ENCODE measurements at regions not wholly inside any gene's neighbourhood (a gene's known extent, or its start where the extent isn't known, plus 50 kb on each side); places are given as distances from the start of the nearest gene placed in this dataset.
A peak's percentile ranks its signal among the peaks of the same experiment; 100 is the strongest.

DNA sequence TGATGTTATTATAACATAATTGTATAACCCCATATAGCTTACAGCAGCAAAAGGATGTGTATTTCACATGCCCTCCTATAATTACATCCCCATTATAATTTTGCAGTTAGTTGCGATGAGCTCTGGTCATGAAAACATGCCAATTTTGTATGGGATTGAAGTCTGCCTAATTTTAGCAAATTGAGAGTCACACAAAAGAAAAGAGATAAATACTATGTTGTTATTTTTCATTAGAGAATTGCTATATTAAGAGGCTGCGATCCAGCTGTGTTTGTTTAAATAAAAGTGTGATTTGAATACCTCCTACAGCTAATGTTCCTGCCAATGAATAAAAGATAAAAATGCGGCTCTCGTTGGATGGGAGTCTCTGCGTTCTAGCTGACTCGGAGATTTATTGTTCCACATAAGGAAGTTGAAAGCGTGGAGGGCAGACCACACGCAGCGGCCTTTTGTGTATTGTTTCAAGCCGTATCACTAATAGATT, 461.0 kb upstream of the NFIA start:
- Histone ChIP-seq H3K27ac (replicated peaks; ENCODE audit: low read length) (no peak overlapping the region), H2BK5ac (ENCODE audit: low read length) (no peak overlapping the region), H3K36me3 (replicated peaks in 1 of 2; ENCODE audit: control insufficient read depth in 2 of 2, insufficient read depth in 2 of 2, low read length in 2 of 2) (no peaks in the 10 kb centered on the region), H2BK15ac (ENCODE audit: low read length) (no peak overlapping the region), H3K9me3 (replicated peaks in 1 of 2; ENCODE audit: control insufficient read depth in 2 of 2, insufficient read depth in 1 of 2, low read depth in 1 of 2, low read length in 2 of 2) (no peaks in the 10 kb centered on the region), H4K91ac (ENCODE audit: low read depth, low read length, poor library complexity) (no peak overlapping the region), H2AFZ (ENCODE audit: low read length) (peak overlapping the region; percentile 17), H4K8ac (ENCODE audit: low read depth, low read length) (no peak overlapping the region), H3K4me1 (ENCODE audit: control insufficient read depth in 2 of 2, insufficient read depth in 1 of 2, low read depth in 1 of 2, low read length in 2 of 2) (peaks cover 4 to 14% of the 10 kb centered on the region in 2 donors), H3K4me2 (ENCODE audit: insufficient read depth, low read length, poor library complexity, severe bottlenecking) (no peak overlapping the region), H3K4ac (ENCODE audit: low read length) (no peak overlapping the region), H3K9ac (ENCODE audit: low read depth, low read length, poor library complexity) (no peak overlapping the region), H3K18ac (ENCODE audit: low read length) (no peak overlapping the region), H3K79me1 (ENCODE audit: low read depth, low read length) (no peaks in the 10 kb centered on the region), H2BK12ac (ENCODE audit: low read length) (no peak overlapping the region), H3K23ac (ENCODE audit: low read depth, low read length, poor library complexity) (no peak overlapping the region), H2BK120ac (ENCODE audit: low read depth, low read length) (no peak overlapping the region), H3K4me3 (ENCODE audit: low read length in 2 of 2) (no peak overlapping the region), H3K14ac (ENCODE audit: low read length) (no peak overlapping the region), H3K27me3 (ENCODE audit: control insufficient read depth in 3 of 3, insufficient read depth in 3 of 3, low read depth in 1 of 3, low read length in 3 of 3) (no peaks in the 10 kb centered on the region), H2AK5ac (ENCODE audit: low read depth, low read length) (no peak overlapping the region)
- WGBS, 2 donors (ENCODE audit: extremely low coverage in 2 of 2, insufficient read length in 2 of 2, insufficient replicate concordance in 1 of 2) = no CpG with 5 or more reads among the region's 10 CpGs
- DNase-seq (ENCODE audit: low spot score) = peak; percentile 12

DNA sequence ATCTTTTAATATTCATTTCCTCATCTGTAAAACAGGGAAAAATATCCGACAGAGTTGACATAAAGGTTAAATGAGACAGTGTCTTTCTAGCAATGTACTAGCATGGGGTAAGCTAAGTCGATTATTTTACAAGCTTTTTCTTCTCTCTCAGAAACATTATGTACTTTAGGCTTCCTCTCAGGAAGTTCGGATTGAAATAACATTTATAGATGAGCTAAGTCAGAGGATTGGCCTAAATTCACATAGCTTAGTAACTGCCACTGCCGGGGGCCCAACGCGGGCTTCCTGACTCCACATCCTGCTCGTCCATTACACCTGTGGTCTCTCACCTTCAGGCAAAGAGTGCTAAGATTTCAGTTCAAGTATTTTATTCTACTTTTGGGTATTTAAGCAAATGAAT, 462.3 kb upstream of the NFIA start:
- no peaks in the 10 kb centered on the region for H3K9me3 ChIP-seq (replicated peaks in 1 of 2; ENCODE audit: control insufficient read depth in 2 of 2, insufficient read depth in 1 of 2, low read depth in 1 of 2, low read length in 2 of 2)
- H3K27me3 ChIP-seq (ENCODE audit: control insufficient read depth in 3 of 3, insufficient read depth in 3 of 3, low read depth in 1 of 3, low read length in 3 of 3) = no peaks in the 10 kb centered on the region
- H3K9ac ChIP-seq (ENCODE audit: low read depth, low read length, poor library complexity) = no peak overlapping the region
- no peak overlapping the region for H2BK5ac ChIP-seq (ENCODE audit: low read length)
- no peak overlapping the region for H4K91ac ChIP-seq (ENCODE audit: low read depth, low read length, poor library complexity)
- no peak overlapping the region for H2BK120ac ChIP-seq (ENCODE audit: low read depth, low read length)
- no peak for DNase-seq (ENCODE audit: low spot score)
- H3K79me1 ChIP-seq (ENCODE audit: low read depth, low read length) = no peaks in the 10 kb centered on the region
- H3K4me2 ChIP-seq (ENCODE audit: insufficient read depth, low read length, poor library complexity, severe bottlenecking) = no peak overlapping the region
- no peak overlapping the region for H4K8ac ChIP-seq (ENCODE audit: low read depth, low read length)
- H2AFZ ChIP-seq (ENCODE audit: low read length) = no peak overlapping the region
- H3K4me1 ChIP-seq (ENCODE audit: control insufficient read depth in 2 of 2, insufficient read depth in 1 of 2, low read depth in 1 of 2, low read length in 2 of 2) = peaks cover 4 to 14% of the 10 kb centered on the region in 2 donors
- no peak overlapping the region for H2BK15ac ChIP-seq (ENCODE audit: low read length)
- H2AK5ac ChIP-seq (ENCODE audit: low read depth, low read length) = no peak overlapping the region
- no peak overlapping the region for H3K14ac ChIP-seq (ENCODE audit: low read length)
- H3K36me3 ChIP-seq (replicated peaks in 1 of 2; ENCODE audit: control insufficient read depth in 2 of 2, insufficient read depth in 2 of 2, low read length in 2 of 2) = no peaks in the 10 kb centered on the region
- WGBS, 2 donors (ENCODE audit: extremely low coverage in 2 of 2, insufficient read length in 2 of 2, insufficient replicate concordance in 1 of 2) = no CpG with 5 or more reads among the region's 7 CpGs
- H3K23ac ChIP-seq (ENCODE audit: low read depth, low read length, poor library complexity) = no peak overlapping the region
- H3K4ac ChIP-seq (ENCODE audit: low read length) = no peak overlapping the region
- no peak overlapping the region for H3K4me3 ChIP-seq (ENCODE audit: low read length in 2 of 2)
- H3K27ac ChIP-seq (replicated peaks; ENCODE audit: low read length) = no peak overlapping the region
- no peak overlapping the region for H3K18ac ChIP-seq (ENCODE audit: low read length)
- no peak overlapping the region for H2BK12ac ChIP-seq (ENCODE audit: low read length)

DNA sequence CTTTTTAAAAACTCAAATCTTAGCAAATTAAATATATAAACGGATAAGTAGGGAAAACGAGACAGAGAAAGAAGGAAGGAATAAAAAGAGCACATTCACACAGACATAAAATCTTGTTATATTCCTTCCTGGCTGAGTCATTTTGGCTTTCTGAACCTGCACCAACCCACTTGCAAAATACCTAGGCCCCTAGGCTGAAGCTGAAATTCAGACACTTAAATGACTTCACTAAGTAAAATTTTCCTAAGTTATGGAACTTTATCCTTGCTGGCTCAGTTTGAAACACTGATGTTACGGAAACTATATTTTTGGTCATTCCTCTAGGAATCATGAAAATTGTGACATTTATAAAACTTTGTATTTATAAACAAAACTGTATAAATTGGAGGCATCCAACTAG, 462.8 kb upstream of the NFIA start:
- H3K27ac ChIP-seq (replicated peaks; ENCODE audit: low read length) = no peak overlapping the region
- no peaks in the 10 kb centered on the region for H3K36me3 ChIP-seq (replicated peaks in 1 of 2; ENCODE audit: control insufficient read depth in 2 of 2, insufficient read depth in 2 of 2, low read length in 2 of 2)
- no peak overlapping the region for H3K14ac ChIP-seq (ENCODE audit: low read length)
- no peak overlapping the region for H4K8ac ChIP-seq (ENCODE audit: low read depth, low read length)
- H2BK5ac ChIP-seq (ENCODE audit: low read length) = no peak overlapping the region
- no peak overlapping the region for H4K91ac ChIP-seq (ENCODE audit: low read depth, low read length, poor library complexity)
- H3K9me3 ChIP-seq (replicated peaks in 1 of 2; ENCODE audit: control insufficient read depth in 2 of 2, insufficient read depth in 1 of 2, low read depth in 1 of 2, low read length in 2 of 2) = no peaks in the 10 kb centered on the region
- H3K4me2 ChIP-seq (ENCODE audit: insufficient read depth, low read length, poor library complexity, severe bottlenecking) = no peak overlapping the region
- no peak overlapping the region for H3K23ac ChIP-seq (ENCODE audit: low read depth, low read length, poor library complexity)
- H3K4me3 ChIP-seq (ENCODE audit: low read length in 2 of 2) = no peak overlapping the region
- no peak overlapping the region for H2BK120ac ChIP-seq (ENCODE audit: low read depth, low read length)
- H2AFZ ChIP-seq (ENCODE audit: low read length) = no peak overlapping the region
- no peak for DNase-seq (ENCODE audit: low spot score)
- H3K79me1 ChIP-seq (ENCODE audit: low read depth, low read length) = no peaks in the 10 kb centered on the region
- peaks cover 4 to 14% of the 10 kb centered on the region in 2 donors for H3K4me1 ChIP-seq (ENCODE audit: control insufficient read depth in 2 of 2, insufficient read depth in 1 of 2, low read depth in 1 of 2, low read length in 2 of 2)
- no CpG with 5 or more reads among the region's 3 CpGs for WGBS, 2 donors (ENCODE audit: extremely low coverage in 2 of 2, insufficient read length in 2 of 2, insufficient replicate concordance in 1 of 2)
- H2BK12ac ChIP-seq (ENCODE audit: low read length) = no peak overlapping the region
- H3K18ac ChIP-seq (ENCODE audit: low read length) = no peak overlapping the region
- H3K9ac ChIP-seq (ENCODE audit: low read depth, low read length, poor library complexity) = no peak overlapping the region
- H3K27me3 ChIP-seq (ENCODE audit: control insufficient read depth in 3 of 3, insufficient read depth in 3 of 3, low read depth in 1 of 3, low read length in 3 of 3) = no peaks in the 10 kb centered on the region
- H3K4ac ChIP-seq (ENCODE audit: low read length) = no peak overlapping the region
- H2AK5ac ChIP-seq (ENCODE audit: low read depth, low read length) = no peak overlapping the region
- no peak overlapping the region for H2BK15ac ChIP-seq (ENCODE audit: low read length)

DNA sequence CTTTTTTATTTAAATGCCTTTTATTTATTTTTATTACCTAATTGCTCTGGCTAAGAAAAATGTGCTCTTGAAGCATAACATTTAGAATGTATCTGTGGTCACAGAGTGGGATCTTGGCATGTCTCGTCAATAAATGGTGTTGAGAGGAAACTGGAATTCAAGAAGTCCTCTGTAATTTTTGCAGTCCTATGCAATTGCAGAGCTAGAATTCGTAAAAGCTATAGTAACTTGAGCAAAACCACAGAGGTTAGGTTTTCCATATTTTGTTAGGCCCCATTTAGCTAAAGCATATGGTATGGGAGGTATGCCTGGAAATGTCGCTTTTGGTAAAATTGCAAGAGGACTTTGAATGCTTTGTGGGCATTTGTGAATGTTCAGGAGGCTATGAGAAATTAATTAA, 466.7 kb upstream of the NFIA start:
- no peaks in the 10 kb centered on the region for H3K9me3 ChIP-seq (replicated peaks in 1 of 2; ENCODE audit: control insufficient read depth in 2 of 2, insufficient read depth in 1 of 2, low read depth in 1 of 2, low read length in 2 of 2)
- H2AFZ ChIP-seq (ENCODE audit: low read length) = no peak overlapping the region
- H4K8ac ChIP-seq (ENCODE audit: low read depth, low read length) = no peak overlapping the region
- H3K18ac ChIP-seq (ENCODE audit: low read length) = no peak overlapping the region
- H3K23ac ChIP-seq (ENCODE audit: low read depth, low read length, poor library complexity) = no peak overlapping the region
- no peak overlapping the region for H4K91ac ChIP-seq (ENCODE audit: low read depth, low read length, poor library complexity)
- H2BK12ac ChIP-seq (ENCODE audit: low read length) = no peak overlapping the region
- H3K4me1 ChIP-seq (ENCODE audit: control insufficient read depth in 2 of 2, insufficient read depth in 1 of 2, low read depth in 1 of 2, low read length in 2 of 2) = peaks cover 0 to 2% of the 10 kb centered on the region in 2 donors
- no peak overlapping the region for H3K4ac ChIP-seq (ENCODE audit: low read length)
- H2BK120ac ChIP-seq (ENCODE audit: low read depth, low read length) = no peak overlapping the region
- H3K79me1 ChIP-seq (ENCODE audit: low read depth, low read length) = no peaks in the 10 kb centered on the region
- no peaks in the 10 kb centered on the region for H3K27me3 ChIP-seq (ENCODE audit: control insufficient read depth in 3 of 3, insufficient read depth in 3 of 3, low read depth in 1 of 3, low read length in 3 of 3)
- no peak overlapping the region for H2BK15ac ChIP-seq (ENCODE audit: low read length)
- no peak overlapping the region for H3K9ac ChIP-seq (ENCODE audit: low read depth, low read length, poor library complexity)
- H3K14ac ChIP-seq (ENCODE audit: low read length) = no peak overlapping the region
- H2BK5ac ChIP-seq (ENCODE audit: low read length) = no peak overlapping the region
- H2AK5ac ChIP-seq (ENCODE audit: low read depth, low read length) = no peak overlapping the region
- WGBS, 2 donors (ENCODE audit: extremely low coverage in 2 of 2, insufficient read length in 2 of 2, insufficient replicate concordance in 1 of 2) = no CpG with 5 or more reads among the region's 3 CpGs
- no peak overlapping the region for H3K27ac ChIP-seq (replicated peaks; ENCODE audit: low read length)
- DNase-seq (ENCODE audit: low spot score) = no peak
- H3K4me2 ChIP-seq (ENCODE audit: insufficient read depth, low read length, poor library complexity, severe bottlenecking) = no peak overlapping the region
- H3K36me3 ChIP-seq (replicated peaks in 1 of 2; ENCODE audit: control insufficient read depth in 2 of 2, insufficient read depth in 2 of 2, low read length in 2 of 2) = no peaks in the 10 kb centered on the region
- H3K4me3 ChIP-seq (ENCODE audit: low read length in 2 of 2) = no peak overlapping the region
